Activated naive CD4-positive, alpha-beta T cell treated with anti-CD3 and anti-CD28 coated beads, Interleukin-2, amount 50 U/mL, for 24 hours (primary cell): ENCODE measurements at regions not wholly inside any gene's neighbourhood (a gene's known extent, or its start where the extent isn't known, plus 50 kb on each side); places are given as distances from the start of the nearest gene placed in this dataset.
"Not testable (repeated sequence)": the region's sequence is repeated elsewhere in the genome, so short reads cannot be mapped to it uniquely, and the experiment has no call there.

Experiments used
- H3K27ac Mint-ChIP-seq: one replicate; pipeline ENCODE4 v1.8.0; 2021; ENCODE audit warnings: mild to moderate bottlenecking, mixed read lengths
- H3K27me3 Mint-ChIP-seq: one replicate; pipeline ENCODE4 v1.8.0; 2021; ENCODE audit warnings: mixed read lengths
- H3K36me3 Mint-ChIP-seq: one replicate; pipeline ENCODE4 v1.8.0; 2021; ENCODE audit warnings: mixed read lengths
- H3K4me1 Mint-ChIP-seq: one replicate; pipeline ENCODE4 v1.8.0; 2021; ENCODE audit warnings: mixed read lengths
- H3K4me3 Mint-ChIP-seq: one replicate; pipeline ENCODE4 v1.8.0; 2021; ENCODE audit warnings: mild to moderate bottlenecking, mixed read lengths
- H3K9me3 Mint-ChIP-seq: one replicate; pipeline ENCODE4 v1.8.0; 2021; ENCODE audit warnings: mixed read lengths

DNA sequence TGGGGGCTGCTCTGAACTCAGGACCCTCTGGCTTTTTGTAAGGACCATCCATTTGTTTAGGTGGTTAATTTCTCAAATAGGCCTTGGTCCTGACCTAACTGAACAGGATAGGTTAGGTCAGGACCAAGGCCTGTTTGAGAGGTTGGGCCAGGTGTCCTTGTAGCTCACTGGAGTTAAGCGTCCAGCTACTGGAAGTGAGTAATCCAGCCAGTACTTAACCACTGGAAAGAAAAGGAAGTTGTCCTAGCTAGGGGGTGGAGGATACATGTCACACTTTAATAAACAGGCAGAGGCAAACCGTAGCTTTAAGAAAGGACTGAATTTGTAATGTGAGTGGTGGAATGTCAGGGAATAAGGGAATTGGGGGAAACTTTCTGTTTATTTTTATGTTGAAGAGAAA lies 96.0 kb downstream of the GPR85 start:
- Mint-ChIP-seq H3K36me3 (no peaks in the 10 kb centered on the region), H3K27ac (no peak overlapping the region), H3K4me3 (no peak overlapping the region), H3K4me1 (no peaks in the 10 kb centered on the region), H3K27me3 (peaks cover 9% of the 10 kb centered on the region), H3K9me3 (no peaks in the 10 kb centered on the region)

DNA sequence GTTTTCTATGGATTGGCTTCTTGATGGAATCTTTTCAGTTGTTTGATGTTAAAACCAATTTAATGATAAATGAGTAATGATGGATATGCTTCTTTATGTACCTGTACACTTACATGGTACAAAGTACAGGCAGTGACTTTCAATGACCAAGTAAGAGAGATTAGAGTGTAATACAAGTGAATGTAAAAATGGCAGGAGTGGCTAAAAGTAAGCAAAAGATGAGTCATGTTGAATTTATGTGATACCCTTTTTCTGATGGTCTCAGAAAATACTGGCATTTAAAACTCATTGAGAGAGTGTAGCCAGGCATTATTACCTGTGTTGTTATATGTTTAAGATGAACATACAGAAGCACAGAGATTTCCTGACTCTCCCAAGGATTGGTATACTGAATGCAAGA lies 97.1 kb downstream of the GPR85 start:
- H3K36me3 Mint-ChIP-seq: no peaks in the 10 kb centered on the region
- H3K27me3 Mint-ChIP-seq: peaks cover 10% of the 10 kb centered on the region
- H3K4me3 Mint-ChIP-seq: no peak overlapping the region
- H3K9me3 Mint-ChIP-seq: no peaks in the 10 kb centered on the region
- H3K4me1 Mint-ChIP-seq: no peaks in the 10 kb centered on the region
- no peak overlapping the region for H3K27ac Mint-ChIP-seq

DNA sequence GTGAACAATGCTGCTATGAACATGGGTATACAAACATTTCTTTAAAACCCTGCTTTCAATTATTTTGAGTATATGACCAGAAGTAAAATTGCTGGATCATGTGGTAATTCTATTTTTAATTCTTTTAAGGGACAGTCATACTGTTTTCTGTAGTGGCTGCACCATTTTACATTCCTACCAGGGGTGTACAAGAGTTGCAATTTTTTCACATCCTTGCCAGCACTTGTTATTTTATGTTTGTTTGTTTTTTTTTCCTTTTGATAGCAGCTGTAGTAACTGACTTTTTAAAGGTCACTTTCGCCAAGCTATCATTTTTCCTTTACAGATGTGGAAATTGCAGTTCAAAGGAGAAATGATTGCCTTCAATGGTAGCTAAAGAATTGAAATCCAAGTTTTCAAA lies 99.5 kb downstream of the GPR85 start:
- H3K36me3 Mint-ChIP-seq: no peaks in the 10 kb centered on the region

DNA sequence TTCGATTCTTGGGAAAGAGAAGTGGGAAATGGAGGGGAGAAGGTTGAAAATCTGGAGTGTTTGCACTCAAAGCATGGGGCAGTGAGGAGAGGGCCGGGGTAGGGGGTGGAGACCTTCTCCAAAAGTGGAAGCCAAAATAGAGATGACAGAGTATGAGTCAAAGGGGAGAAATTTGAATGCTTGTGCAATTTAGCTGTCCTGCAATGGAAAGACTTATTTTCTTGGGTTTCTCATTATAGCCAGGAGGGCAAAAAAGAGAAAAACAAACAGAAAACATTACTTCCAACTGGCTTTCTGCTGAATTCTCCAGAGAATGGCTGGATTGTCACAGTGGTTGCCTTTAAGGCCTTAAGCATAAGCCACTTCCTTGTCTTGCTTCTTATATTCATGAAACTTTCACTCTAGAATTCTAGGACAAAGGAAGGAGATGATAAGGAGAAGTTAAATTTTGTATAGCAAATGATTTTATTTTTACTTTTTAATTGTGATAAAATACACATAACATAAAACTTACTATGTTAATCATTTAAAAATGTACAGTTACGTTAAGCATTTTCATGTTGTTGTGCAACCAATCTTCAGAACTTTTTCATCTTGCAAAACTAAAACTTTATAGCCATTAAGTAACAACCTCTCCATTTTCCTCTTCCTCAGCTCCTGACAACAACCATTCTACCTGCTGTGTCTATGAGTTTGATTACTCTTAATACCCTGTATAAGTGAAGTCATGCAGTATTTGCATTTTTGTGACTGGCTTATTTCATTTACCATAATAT lies 100.2 kb downstream of the GPR85 start:
- no peak overlapping the region for H3K27ac Mint-ChIP-seq
- no peaks in the 10 kb centered on the region for H3K9me3 Mint-ChIP-seq
- no peak overlapping the region for H3K4me3 Mint-ChIP-seq
- no peaks in the 10 kb centered on the region for H3K4me1 Mint-ChIP-seq
- peaks cover 11% of the 10 kb centered on the region for H3K27me3 Mint-ChIP-seq
- no peaks in the 10 kb centered on the region for H3K36me3 Mint-ChIP-seq

More for the DNA sequence above, 99.5 kb downstream of the GPR85 start:
- Mint-ChIP-seq H3K27ac (no peak overlapping the region), H3K4me3 (no peak overlapping the region), H3K9me3 (no peaks in the 10 kb centered on the region), H3K27me3 (peaks cover 11% of the 10 kb centered on the region), H3K4me1 (no peaks in the 10 kb centered on the region)

DNA sequence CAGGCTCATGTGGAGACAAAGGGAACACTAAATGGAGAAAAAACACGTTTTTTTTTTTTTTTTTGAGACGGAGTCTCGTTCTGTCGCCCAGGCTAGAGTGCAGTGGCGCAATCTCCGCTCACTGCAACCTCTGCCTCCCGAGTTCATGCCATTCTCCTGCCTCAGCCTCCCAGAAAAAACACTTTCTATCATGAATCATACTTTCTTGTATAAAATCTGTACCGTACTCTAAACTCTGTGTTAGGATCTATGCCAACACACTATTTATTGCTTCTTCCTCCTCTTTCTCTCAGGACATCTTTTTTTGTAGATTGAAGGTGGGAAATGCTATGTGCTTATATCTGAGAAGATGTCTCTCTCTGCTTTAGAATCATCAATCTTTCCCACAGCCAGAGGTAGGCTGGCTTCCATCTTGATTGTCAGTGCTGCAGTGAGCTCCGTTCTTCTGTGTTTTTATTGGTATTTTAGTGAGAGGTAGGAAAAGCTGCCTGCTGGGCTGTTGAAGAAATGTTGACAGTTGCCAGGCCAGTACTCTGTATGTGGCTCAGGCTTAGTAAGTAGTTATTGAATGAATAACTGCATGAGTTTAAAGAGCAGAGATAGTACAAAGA lies 101.1 kb downstream of the GPR85 start:
- Mint-ChIP-seq H3K36me3 (no peaks in the 10 kb centered on the region), H3K4me3 (no peak overlapping the region), H3K4me1 (no peaks in the 10 kb centered on the region), H3K27ac (no peak overlapping the region), H3K27me3 (peaks cover 9% of the 10 kb centered on the region), H3K9me3 (no peaks in the 10 kb centered on the region)

DNA sequence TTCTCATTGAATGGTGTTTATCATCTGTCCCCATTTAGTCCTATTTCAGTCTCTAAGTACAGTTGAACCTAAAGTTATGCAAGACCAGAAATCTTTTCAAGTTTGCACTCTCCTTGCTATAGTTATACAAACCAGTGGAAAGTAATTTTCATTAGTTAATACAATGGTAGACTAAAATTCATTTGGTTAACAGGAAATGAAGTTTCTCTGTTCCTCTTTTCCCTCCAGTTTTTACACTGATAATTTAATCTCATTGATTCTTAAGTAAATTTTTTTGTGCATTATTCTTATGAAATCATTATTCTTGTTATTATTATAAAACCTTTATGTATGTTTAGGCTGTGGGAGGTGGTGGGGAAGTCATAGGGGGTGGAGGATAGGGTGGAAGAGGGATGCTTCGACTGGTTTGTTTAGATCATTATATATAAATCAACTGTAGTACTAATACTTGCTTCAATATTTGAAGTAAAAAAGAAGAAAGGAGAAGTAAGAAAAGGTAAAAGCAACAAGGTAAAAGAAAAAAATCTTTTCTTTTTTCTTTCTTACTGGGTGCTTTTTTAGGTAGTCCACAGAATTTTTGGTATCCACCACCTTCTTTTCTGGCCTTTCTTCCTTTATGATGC lies 104.1 kb downstream of the GPR85 start:
- Mint-ChIP-seq H3K4me1 (no peaks in the 10 kb centered on the region), H3K27me3 (peaks cover 8% of the 10 kb centered on the region), H3K27ac (no peak overlapping the region), H3K4me3 (no peak overlapping the region), H3K36me3 (no peaks in the 10 kb centered on the region), H3K9me3 (no peaks in the 10 kb centered on the region)

DNA sequence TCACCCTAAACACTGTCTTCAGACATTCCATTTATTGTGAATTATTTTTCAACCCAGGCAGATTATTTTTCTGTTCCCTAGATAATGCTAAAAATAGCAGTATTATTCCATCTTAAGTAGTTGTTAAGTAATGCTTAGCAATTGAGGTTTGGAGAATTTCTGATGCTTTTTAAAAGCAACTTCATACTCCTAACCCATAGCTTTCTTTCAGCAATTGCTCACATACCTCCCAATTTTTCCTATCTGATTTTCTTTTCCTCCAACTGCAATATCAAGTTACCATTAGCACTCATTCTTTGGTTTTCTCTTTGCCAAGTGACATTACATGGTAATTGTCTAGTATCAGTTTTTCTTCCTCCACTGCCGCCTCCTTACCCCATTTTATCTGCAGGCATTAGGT lies 104.7 kb downstream of the GPR85 start:
- H3K36me3 Mint-ChIP-seq: no peaks in the 10 kb centered on the region
- H3K27me3 Mint-ChIP-seq: peaks cover 5% of the 10 kb centered on the region
- peak overlapping the region; percentile 82 for H3K27ac Mint-ChIP-seq
- no peak overlapping the region for H3K4me3 Mint-ChIP-seq
- no peaks in the 10 kb centered on the region for H3K4me1 Mint-ChIP-seq
- H3K9me3 Mint-ChIP-seq: no peaks in the 10 kb centered on the region

DNA sequence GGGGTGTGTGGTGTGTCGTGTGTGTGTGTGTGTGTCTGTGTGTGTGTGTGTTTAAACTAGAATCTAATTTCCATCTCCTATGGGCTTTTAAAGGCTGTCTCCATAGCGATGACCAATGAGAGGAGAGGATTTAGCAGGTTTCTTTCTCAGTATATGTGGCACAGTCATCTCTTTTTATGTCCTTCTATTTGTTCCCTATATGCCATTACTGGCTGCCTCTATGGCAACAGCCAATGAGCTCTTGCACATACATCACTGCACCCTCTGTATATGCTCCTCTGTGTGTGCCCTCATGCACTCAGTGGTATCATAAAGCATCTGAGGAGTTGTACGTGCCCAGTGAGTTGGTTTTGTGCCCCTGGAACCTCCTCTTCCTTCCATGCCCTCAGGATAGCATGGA lies 107.6 kb downstream of the GPR85 start:
- H3K27me3 Mint-ChIP-seq, H3K4me3 Mint-ChIP-seq, H3K27ac Mint-ChIP-seq, H3K4me1 Mint-ChIP-seq, H3K36me3 Mint-ChIP-seq, H3K9me3 Mint-ChIP-seq: not testable (repeated sequence)

DNA sequence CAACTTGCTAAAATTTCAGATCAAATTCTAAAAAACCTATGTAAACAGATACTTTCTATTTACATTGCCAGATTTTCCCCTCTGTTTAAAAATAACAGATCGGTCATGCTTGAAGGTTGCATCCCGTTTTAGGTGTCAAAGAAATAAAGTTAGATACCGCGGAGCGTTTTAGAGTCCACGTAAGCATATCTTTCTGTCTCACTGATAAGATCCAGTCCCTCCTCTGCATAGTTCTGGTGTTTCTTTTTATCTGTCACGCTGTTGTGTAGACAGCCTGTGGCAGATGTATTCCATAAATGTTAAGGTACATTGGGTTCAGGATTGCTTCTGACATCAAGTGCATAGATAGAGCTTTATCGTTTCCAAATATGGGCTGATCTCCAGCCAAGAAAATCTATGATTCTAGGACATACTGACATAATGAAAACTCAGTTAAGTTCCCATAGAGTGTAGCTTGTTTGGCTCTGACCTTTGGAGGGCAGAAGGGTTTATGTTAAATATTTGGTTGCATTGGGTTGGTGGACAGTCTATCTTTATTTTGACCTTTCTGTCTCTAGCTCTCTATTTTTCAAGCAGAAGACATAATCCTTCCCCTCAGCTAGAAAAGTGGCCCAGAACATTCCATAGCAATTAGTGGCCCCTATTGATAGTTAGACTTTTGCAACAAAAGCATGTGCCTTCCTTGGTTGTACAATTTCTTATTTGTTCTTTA lies 109.2 kb downstream of the GPR85 start:
- not testable (repeated sequence) for H3K4me1 Mint-ChIP-seq, H3K27ac Mint-ChIP-seq, H3K36me3 Mint-ChIP-seq, H3K4me3 Mint-ChIP-seq, H3K9me3 Mint-ChIP-seq
- H3K27me3 Mint-ChIP-seq: peaks cover 13% of the 10 kb centered on the region

DNA sequence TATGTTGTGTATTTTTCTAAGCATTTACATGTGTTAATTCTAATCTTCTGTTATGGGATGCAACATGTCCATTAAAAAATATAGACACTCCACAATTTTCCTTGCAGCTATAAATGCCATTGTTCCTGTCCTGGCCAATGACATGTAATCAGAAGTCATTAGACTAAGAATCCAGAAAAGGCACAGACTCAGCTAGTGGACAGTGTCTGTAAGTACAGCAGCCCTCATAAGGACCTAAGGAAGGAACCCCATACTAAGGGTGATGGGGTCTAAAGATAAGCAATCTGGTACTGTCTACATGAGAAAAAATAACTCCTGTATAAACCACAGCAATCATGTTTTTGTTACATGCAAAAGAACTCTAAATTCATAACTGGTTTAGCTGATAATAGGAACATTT lies 115.9 kb downstream of the GPR85 start:
- Mint-ChIP-seq H3K27me3 (peaks cover 28% of the 10 kb centered on the region), H3K36me3 (no peaks in the 10 kb centered on the region), H3K4me1 (no peaks in the 10 kb centered on the region), H3K4me3 (no peak overlapping the region), H3K9me3 (no peaks in the 10 kb centered on the region), H3K27ac (no peak overlapping the region)

DNA sequence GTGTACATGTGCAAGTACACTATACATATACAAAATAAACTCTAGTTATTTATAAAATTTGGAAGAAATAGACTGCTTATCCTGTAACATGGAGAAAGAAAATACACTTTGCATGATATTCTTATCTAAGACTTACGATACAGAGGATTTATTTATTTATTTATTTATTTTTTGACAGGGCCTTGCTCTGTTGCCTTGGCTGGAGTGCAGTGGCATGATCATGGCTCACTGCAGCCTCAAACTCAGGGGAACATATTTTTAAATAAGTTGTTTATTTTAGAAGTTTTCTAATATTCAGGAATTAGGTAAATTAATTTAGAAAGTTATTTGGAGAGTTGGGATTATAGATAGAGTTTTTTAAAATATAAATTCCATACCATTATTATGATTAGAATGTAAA lies 116.7 kb downstream of the GPR85 start:
- H3K9me3 Mint-ChIP-seq: no peaks in the 10 kb centered on the region
- H3K27me3 Mint-ChIP-seq: peaks cover 28% of the 10 kb centered on the region
- no peak overlapping the region for H3K4me3 Mint-ChIP-seq
- H3K36me3 Mint-ChIP-seq: no peaks in the 10 kb centered on the region
- no peak overlapping the region for H3K27ac Mint-ChIP-seq
- no peaks in the 10 kb centered on the region for H3K4me1 Mint-ChIP-seq

DNA sequence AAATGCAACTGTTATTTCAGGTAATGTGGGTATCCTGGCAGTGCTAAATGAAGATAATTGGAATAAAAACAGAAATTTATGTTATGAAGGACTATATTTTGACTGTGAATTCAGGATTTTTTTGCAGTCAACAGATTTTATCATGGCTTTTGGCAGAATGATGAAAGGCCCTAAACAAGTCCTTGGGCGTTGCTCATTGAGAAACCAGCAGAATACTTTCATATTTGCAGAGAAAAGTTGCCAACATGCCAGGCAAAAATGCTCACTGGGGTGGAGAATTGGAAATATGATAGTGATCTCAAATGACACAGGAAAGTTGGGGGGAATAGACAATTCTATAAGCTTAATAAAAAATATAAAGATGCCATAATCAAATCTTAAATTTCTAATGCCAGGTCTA lies 121.1 kb downstream of the GPR85 start:
- no peak overlapping the region for H3K27ac Mint-ChIP-seq
- no peaks in the 10 kb centered on the region for H3K36me3 Mint-ChIP-seq
- no peak overlapping the region for H3K4me3 Mint-ChIP-seq
- no peaks in the 10 kb centered on the region for H3K4me1 Mint-ChIP-seq
- peaks cover 22% of the 10 kb centered on the region for H3K27me3 Mint-ChIP-seq
- H3K9me3 Mint-ChIP-seq: no peaks in the 10 kb centered on the region

DNA sequence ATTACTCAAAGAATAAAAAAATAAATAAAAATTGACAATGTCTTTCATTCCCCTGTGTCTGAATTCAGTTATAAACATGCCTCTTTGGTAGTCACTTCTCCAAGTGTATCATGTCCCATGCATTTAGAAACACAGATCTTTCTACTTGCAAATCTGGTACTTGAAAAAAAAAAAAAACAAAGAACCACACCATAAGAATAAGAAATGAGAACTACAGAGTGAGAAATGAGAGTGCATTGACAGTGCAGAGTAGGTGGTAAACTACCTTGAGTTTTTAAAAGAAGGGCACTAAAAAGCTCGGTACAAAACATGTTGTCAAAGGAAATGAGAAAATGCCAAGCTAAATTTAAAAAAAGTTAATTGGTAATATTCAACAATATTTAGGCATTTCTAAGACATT lies 123.0 kb downstream of the GPR85 start:
- Mint-ChIP-seq H3K4me3 (no peak overlapping the region), H3K9me3 (no peaks in the 10 kb centered on the region), H3K4me1 (no peaks in the 10 kb centered on the region), H3K36me3 (no peaks in the 10 kb centered on the region), H3K27ac (no peak overlapping the region), H3K27me3 (peaks cover 24% of the 10 kb centered on the region)

DNA sequence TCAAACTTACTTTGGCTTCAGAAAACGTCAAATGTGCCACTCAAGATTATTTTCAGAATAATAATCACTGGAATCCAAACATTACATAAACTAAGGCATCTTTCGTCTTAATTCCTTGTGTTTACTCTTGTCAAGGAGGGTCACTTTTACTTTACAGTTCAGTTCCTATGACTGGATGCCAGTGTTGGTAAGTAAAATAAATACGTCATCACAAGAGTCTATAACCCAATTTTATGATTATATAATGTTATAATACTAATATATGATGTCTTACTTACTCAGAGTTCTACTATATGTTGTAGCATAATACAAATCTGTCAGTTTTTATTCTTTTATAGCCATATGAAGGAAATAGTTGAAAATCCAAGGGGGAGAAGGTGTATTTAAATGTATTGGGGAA lies 123.8 kb downstream of the GPR85 start:
- no peaks in the 10 kb centered on the region for H3K4me1 Mint-ChIP-seq
- H3K4me3 Mint-ChIP-seq: no peak overlapping the region
- H3K36me3 Mint-ChIP-seq: no peaks in the 10 kb centered on the region
- H3K9me3 Mint-ChIP-seq: peaks cover under 1% of the 10 kb centered on the region
- H3K27me3 Mint-ChIP-seq: peaks cover 24% of the 10 kb centered on the region
- no peak overlapping the region for H3K27ac Mint-ChIP-seq

DNA sequence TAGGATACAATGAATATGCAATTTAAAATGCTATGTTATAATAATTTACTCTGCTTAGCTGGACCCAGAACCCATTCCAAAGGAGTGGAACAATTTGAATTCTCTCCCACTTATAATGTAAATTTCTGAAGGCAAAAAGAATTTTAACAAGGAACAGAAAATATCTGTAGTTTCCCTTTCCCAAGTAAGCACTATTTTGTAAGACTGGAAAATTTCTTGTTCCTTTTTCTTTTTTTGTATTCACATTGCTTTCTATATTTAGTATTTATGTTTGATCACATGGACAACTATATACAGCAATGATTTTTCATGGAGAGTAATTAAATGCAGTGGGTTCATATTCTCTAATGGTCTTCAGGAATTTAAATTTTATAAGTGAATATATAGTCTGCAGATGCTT lies 127.4 kb downstream of the GPR85 start:
- Mint-ChIP-seq H3K27me3 (peaks cover 39% of the 10 kb centered on the region), H3K4me1 (no peaks in the 10 kb centered on the region), H3K36me3 (peaks cover 2% of the 10 kb centered on the region), H3K27ac (no peak overlapping the region), H3K9me3 (peaks cover 8% of the 10 kb centered on the region), H3K4me3 (no peak overlapping the region)

DNA sequence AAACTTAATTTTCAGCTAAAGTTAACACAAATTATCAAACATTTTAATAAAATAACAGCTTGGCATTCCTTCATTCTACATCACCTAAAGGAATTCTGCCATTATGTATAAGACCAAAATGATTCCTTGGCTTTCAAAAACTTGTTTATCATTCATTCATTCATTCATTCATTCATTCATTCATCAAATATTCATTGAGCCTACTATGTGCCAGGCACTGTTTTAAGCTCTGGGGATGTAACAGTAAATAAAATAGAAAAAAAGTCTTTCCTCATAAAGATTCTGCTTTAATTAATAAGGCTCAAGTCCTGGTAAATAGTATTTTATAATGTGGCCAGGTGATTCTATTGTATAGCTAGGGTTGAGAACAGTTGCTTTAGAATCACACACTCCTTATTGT lies 127.9 kb downstream of the GPR85 start:
- Mint-ChIP-seq H3K27ac (no peak overlapping the region), H3K36me3 (peaks cover 2% of the 10 kb centered on the region), H3K4me3 (no peak overlapping the region), H3K9me3 (peaks cover 8% of the 10 kb centered on the region), H3K27me3 (peaks cover 37% of the 10 kb centered on the region), H3K4me1 (no peaks in the 10 kb centered on the region)
